Mucosa of gallbladder (tissue), 1 donor: ENCODE measurements at regions not wholly inside any gene's neighbourhood (a gene's known extent, or its start where the extent isn't known, plus 50 kb on each side); places are given as distances from the start of the nearest gene placed in this dataset.

Source experiments
- DNase-seq: peaks from one replicate; pipeline ENCODE4 v3.0.0-alpha.2; 2020; ENCODE audit warnings: low spot score
- donor health status: DM: no; HTN: no; CAD: no.

DNA sequence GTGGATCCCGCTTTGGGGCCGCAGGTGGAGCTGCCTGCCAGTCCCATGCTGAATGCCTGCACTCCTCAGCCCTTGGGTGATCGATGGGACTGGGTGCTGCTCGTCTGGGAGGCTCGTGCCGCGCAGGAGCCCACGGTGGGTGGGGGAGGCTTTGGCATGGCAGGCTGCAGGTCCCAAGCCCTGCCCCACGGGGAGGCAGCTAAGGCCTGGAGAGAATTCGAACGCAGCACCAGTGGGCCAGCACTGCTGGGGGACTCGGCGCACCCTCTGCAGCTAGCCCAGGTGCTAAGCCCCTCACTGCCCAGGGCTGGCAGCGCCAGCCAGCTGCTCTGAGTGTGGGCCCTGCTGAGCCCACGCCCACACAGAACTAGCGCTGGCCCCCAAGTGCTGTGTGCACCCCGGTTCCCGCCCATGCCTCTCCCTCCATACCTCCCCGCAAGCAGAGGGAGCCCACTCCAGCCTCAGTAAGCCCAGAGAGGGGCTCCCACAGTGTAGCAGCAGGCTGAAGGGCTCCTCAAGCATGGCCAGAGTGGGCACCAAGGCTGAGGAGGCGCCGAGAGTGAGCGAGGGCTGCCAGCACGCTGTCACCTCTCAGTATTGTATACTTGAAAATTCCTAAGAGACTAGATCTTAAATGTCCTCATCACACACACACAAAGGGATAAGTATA, 1654.2 kb upstream of the SLC39A10 start:
- no peak for DNase-seq

DNA sequence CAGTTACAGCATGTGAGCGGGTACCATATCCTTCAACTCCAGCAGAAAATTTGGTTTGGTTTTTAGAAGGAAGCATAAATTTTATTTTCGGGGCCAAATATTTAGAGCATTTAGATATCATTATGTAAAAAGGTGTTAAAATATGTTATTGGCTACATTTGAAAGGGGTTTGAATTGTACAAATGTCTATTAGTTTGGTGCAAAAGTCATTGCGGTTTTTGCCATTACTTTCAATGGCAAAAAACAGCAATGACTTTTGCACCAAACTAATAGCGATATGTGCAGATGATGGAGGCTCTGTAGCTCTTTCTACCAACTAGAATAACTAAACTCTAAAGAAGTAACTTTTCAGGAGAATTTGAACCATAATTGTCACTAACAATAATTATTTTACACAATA, 1666.2 kb upstream of the SLC39A10 start:
- DNase-seq, result no peak

DNA sequence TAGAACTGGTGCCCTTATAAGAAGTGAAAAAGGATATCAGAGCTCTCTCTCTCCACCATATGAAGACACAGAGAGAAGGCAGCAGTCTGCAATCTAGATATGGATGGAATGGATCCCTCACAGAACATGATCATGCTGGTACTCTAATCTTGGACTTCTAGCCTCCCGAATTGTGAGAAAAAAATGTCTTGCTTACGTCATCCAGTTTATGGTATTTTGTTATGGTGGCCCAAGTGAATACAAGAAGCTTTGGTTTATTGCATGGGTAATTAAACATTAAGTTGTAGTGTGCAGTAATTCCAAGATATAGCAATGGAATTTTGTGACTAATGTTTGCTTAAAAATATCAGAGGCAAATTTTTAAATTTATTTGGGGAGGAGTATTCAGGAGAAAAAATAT, 1667.4 kb upstream of the SLC39A10 start:
- no peak for DNase-seq

DNA sequence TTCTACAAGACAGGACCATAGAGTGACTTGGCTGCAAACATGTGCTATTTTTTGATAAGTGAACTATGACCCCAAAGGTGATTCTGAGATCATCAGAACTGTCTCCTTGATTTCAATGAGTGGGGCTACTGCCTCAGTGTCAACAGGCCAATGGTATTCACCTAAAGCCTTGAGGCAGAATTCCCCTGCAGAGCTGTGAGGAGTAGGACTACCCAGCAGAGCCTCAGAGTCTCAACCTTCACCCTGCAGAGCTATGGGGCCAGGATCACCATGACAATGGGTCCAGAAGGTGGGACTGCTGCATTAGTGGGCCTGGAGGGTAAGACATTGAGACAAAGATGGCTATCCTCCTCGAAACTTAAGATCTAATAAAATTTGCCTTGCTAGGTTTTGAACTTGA, 1668.2 kb upstream of the SLC39A10 start:
- DNase-seq, result no peak

DNA sequence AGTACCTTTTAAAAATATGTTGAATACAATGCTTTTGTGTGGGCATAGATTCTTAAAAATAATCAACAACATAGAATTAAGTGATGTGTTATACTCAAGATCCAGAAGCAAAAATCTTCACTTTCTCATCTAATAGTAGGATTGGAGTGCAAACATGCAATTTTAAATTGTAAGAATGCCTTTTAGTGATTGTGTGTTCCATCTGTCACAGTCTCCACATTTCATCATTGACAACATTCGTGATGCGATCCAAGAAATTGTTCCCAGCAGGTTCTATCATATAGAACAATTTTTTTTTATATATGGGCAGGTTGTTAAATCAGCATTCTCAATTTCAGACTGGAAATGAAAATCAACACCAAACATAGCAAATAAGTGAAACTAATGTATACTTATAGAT, 1671.8 kb upstream of the SLC39A10 start:
- DNase-seq, result no peak

DNA sequence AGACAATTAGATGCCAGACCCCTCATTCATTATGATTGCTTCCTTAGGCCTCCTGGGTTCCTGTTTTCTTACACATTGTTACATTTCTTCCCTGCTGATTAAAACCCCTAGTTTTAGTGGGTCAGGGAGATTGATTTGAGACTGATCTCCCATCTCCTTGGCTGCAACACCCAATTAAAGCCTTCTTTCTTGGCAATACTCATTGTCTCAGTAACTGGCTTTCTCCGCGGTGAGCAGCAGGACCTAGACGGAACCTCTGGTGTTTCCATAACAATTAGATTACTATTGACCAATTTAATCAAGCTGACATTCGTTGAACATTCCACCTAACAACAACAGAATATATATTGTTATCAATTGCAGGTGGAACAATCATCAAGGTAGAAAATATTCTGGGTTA, 1676.4 kb upstream of the SLC39A10 start:
- no peak for DNase-seq

DNA sequence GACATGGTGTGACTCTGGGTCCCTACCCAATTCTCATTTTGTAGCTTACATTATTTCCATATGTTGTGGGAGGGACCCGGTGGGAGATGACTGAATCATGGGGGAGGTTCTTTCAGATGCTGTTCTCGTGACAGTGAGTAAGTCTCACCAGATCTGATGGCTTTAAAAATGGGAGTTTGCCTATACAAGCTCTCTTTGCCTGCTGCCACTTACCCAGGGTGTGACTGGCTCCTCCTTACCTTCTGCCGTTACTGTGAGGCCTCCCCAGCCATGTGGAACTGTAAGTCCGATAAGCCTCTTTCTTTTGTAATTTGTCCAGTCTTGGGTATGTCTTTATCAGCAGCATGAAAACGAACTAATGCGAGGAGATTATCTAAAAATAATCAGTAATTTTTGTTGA, 1683.2 kb upstream of the SLC39A10 start:
- no peak for DNase-seq

DNA sequence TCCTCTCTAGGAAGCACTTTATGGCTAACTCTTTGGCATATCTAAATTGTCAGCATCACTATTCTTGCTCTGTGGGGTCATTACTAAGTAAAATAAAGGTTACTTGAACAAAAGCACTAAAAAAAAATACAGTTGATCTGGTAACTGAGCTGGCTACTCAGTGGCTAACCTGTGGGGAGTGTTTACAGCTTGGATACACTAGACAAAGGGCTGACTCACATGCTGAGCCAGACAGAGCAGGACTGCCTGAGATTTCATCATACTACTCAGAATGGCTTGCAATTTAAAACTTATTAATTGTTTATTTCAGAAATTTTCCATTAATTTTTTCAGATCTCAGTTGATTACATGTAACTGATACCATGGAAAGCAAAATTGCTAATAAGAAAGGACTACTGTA, 1690.4 kb upstream of the SLC39A10 start:
- no peak for DNase-seq

DNA sequence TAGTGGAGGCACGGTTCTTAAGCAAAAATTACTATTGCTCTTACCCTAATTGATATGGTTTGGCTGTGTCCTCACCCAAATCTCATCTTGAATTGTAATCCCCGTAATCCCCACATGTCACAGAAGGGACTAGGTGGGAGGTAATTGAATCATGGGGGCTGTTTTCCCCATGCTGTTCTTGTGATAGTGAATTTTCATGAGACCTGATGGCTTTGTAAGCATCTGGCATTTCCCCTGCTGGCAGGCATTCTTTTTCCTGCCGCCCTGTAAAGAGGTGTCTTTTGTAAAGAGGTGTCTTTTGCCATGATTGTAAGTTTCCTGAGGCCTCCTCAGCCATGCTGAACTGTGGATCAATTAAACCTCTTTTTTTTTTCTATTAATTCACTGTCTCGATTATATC, 1691.8 kb upstream of the SLC39A10 start:
- DNase-seq, result no peak

DNA sequence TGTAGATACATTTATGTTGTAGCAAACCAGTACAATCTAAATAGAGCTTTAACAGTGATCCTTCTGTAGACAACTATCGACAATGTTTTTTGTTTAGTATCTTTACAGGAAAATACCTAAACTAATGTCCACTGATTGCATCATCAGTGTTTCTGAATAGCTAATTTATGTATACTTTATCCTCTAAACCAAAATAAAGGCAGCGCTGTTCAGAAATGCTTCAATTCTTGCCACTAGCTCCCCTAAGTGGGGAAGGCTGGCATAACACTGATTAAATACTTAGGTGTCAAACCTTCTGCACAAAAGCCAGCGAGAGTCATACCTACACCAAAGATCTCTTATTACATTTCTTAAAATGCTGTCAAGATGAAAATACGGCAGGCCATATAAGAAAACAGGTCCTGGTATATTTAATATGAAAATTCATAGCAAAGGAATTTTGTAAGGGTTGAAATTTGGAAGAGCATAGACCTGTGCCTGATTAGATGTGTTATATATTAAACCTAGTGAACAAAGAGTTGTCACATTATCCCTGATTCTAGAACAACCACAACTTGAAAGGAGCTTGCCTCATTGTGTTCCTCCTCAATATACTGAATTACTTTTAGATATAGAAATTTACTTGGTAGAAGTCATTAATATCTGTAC, 1693.4 kb upstream of the SLC39A10 start:
- DNase-seq, result no peak

DNA sequence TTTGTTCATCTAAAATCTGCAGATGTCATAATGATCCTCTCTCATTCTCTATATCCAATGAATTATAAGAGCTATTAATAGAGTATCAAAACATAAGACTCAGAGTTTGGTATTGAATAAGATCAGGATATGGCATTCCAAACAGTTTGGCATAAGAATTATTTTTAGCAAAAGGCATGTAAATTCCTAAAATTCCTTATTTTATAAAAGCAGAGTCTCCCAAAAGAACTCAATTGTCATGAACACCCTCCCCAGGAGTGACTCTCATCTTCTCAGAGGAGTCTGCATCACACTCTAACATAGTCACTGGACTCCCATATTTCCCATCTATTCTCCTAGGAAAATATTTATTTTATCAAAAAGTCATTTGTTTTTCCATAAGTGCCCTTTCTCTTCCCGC, 1710.2 kb upstream of the SLC39A10 start:
- no peak for DNase-seq

DNA sequence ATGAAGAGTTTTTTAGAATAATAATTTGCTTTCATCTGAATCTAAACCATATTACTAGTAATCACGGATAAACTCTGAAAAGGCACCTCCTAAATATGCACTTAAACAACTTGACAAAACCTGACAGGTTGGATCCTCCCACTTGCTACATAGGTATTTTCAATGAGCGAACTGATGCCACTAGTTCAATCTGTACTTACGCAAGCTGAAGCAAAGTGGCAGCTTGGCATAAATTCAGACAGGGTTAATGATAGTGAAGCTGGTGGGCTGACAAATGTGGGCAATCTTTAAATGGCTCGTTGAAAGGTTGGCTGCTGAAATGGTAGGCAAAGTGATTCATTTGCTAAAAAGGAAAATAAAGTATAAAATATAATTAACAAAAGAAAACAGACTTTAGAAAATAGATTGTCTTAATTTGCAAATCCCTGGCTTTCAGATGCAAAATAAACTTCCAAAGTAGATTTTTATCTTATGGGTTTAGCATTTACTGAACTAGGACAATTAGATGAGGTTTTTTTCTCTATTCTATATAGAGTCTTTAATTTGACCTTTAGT, 1713.5 kb upstream of the SLC39A10 start:
- DNase-seq, result no peak

DNA sequence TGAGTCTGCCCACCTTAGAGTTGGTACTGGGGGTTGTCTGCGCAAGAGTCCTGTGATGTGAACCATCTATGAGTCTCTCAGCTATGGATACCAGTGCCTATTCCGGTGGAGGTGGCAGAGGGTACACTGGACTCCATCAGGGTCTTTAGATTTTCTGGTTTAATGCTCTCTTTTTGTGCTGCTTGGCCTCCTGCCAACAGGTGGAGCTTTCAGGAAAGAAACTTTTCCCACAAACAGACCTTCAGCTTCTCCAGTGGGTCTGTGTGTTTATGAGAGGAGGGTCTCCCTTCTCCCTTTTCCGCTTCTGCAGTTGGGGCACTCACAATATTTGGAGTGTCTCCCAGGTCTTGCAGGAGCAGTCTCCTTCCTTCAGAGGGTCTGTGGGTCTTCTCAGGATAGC, 1721.9 kb upstream of the SLC39A10 start:
- no peak for DNase-seq

DNA sequence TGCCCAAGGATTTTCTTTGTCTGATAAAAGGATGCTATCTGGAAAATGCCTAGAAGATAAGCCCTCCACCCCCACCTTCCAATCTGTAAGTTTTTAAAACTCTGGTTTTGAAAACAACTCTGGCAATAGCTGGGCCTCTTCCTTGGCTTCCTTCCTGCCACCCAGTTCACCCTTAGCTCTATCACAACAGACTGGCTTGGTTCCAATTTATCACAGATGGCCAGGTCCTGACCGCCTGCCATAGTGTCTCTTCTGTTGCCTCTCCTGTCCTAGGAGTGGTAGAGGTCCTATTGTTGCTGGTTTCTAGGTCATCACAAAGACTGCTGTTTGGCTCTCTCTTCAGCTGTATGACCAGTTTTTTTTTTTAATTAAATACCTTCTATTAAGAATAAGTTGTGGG, 1727.9 kb upstream of the SLC39A10 start:
- no peak for DNase-seq

DNA sequence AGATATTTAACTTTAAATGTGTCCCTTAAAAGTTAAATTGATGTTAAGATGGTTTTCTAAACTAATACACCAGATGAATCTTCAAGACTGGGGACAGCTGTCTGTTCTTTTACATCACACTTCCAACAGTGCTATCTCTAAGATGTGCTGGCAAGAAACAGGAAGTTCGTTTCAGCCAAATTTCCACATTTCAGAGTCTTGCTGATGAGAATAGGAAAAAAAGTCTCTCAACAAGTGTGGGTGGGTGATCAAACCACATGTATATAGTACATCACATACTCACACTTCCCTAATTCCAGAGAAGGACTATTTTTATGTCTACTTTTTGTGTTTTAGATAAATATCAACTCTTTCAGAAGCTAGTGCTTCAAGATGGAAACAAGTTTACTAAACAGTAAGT, 1712.8 kb upstream of the TMEFF2 start:
- DNase-seq, result no peak

DNA sequence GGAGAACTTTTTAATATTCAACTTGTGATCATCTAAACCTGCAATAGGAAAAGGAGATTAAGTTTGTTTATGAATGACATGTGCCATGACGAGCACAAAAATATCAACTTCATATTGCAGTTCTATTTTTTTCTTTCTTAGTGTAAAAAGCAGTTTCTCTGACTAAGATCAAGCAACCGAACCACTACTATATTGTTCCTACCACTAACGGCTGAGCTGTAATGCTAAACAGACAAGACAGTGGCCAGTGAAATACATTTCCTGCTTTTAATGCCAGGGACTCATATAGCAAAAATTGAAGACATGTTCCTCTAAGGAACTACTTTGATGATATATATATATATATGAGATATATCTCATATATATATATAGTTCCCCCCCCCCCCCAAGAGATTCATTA, 1705.6 kb upstream of the TMEFF2 start:
- DNase-seq, result no peak

DNA sequence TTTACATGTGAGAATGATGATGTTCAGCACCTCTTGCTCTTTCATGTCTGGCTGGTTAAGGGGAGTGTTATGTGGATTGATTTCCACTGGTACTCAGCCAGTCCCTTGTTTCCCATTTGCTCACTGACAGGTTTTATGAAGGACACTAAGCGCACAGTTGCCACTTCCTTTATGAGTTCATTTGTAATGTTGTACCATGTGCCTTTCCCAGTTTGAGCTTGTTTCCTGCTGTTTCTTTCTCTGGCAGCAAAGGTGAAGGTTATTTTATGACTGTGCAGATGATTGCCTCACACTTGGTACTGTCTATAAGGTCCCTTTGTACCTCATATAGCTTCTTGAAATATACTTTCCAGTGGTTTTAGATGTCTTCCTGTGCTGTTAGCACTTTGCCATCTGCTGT, 1700.5 kb upstream of the TMEFF2 start:
- DNase-seq, result no peak

DNA sequence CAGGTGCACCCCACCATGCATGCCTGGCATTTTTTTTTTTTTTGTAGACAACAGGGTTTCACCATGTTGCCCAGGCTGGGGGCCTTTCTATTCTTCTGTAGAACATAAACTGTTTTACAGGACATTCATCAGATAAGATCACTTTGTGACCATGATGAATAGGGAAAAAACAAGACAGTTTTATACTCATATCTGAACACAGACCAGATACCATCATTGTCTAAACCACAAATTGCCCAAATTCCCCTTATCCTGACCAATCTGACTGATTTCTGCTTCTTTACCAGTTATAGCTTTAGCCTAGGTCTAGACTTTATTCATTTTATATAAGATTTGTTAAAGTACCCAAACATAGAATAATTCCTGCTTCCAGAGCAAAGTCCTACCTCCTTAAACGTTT, 1699.3 kb upstream of the TMEFF2 start:
- DNase-seq, result no peak

DNA sequence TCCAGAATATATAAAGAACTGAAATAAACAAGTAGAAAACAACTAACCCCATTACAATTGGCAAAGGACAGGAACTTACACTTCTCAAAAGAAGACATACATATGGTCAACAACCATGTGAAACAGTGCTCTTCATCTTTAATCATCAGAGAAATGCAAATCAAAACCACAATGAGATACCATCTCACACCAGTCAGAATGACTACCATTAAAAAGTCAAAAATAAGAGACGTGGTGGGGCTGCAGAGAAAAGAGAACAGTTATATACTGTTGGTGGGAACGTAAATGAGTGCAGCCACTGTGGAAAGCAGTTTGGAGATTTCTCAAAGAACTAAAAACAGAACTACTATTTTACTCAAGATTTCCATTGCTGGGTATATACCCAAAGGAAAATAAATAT, 1696.3 kb upstream of the TMEFF2 start:
- DNase-seq, result no peak

DNA sequence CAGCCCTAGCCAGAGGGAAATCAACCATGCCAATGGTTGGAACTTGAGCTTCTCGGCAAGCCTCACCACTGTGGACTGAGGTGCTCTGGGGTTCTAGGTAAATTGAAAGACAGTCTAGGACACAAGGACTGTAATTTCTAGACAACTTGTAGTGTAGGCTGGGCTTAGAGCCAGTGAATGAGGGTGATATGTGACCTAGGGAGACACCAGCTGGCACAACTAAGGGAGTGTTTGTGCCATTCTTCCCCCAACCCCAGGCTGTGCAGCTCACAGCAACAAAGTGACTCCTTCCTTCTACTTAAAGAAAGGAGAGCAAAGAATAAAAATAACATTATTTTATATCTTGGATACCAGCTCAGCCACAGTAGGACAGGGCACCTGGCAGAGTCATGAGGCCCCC, 1690.7 kb upstream of the TMEFF2 start:
- no peak for DNase-seq

DNA sequence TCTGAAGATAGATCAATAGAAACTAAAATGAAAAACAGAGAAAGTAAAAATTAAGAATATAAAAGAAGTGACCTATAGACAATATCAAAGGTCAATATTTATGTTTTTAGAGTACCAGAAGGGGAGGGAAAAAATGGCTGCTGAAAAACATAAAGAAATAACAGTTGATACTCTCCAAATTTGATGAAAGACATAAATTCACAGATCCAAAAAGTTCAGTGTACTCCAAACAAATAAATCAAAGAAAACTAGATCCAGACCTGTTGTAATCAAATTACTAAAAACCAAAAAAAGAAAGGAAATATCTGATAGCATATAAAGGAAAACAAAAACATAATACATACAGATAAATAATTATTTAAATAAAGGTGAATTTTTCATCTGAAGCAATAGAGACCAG, 1689.1 kb upstream of the TMEFF2 start:
- DNase-seq, result no peak

DNA sequence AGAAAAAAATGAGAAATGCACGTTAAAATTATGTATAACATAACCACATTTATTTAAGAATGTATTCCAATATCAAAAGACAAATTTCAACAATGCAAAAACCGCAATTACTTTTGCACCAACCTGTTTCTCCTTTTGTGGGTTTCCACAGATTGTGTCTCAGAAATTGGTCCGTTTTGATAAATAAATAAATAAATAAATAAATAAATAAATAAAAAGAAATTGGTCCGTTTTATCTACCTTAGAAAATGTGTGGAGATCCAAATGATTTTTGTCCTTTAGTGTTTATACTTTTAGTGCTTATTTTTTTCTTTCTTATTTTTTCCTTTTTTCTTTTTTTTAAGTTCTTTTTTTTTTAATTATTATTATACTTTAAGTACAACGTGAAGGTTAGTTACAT, 1682.2 kb upstream of the TMEFF2 start:
- DNase-seq, result no peak

DNA sequence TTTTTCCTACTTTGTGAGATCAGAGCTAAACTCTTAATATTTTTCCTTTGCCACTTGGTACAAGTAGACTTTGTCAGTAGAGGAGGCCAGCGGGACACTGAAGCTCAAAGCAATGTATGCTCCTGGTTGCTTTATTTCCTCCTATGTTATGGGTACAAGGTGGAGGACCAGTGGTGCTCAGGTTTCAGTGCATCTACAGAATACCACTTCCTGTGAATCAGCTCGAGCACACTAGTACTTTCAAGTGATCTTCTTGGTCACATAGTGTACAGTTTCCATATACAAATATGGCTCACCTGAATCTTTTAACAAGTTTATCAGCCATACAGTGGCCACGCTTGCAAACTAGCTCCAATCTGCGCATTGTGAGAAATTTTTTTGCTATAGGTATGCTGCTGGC, 1674.8 kb upstream of the TMEFF2 start:
- DNase-seq, result no peak

DNA sequence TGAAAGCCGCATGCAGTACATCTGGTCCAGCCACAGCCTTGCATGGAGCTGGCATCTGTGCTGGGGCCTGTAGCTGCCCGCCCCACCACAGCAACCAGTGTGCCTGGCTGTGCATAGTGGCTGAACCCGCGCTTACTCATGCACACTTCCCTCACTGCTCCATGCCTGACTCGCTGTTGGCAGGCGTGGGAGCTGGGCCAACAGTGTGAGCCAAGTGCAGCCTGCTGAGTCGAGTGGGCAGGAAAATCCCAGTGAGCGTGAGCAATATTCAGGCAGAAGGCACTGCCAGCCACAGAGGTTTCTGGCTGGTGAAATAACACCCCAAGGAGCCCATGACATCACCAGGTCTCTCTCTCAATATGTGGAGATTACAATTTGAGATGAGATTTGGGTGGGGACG, 1674.1 kb upstream of the TMEFF2 start:
- no peak for DNase-seq
